Upper lobe of right lung (tissue), 1 donor: ENCODE measurements at regions not wholly inside any gene's neighbourhood (a gene's known extent, or its start where the extent isn't known, plus 50 kb on each side); places are given as distances from the start of the nearest gene placed in this dataset.

Experiments used
- ATAC-seq: fragments of 200-7000 bp; cut with Tn5 transposase; one replicate; pipeline ENCODE4 v1.9.1; 2020; ENCODE audit warnings: mild to moderate bottlenecking, moderate library complexity
- DNase-seq: peaks from one replicate; pipeline ENCODE4 v3.0.0-alpha.2; 2020
- H3K27ac ChIP-seq: fragments of 200-600 bp; one replicate; pipeline ENCODE4 v1.8.0; 2022
- H3K27me3 ChIP-seq: fragments of 200-600 bp; one replicate; pipeline ENCODE4 v1.8.0; 2022; ENCODE audit warnings: mild to moderate bottlenecking
- H3K36me3 ChIP-seq: fragments of 200-600 bp; one replicate; pipeline ENCODE4 v1.8.0; 2022
- H3K4me1 ChIP-seq: fragments of 200-600 bp; one replicate; pipeline ENCODE4 v1.8.0; 2022
- H3K4me3 ChIP-seq: fragments of 200-600 bp; one replicate; pipeline ENCODE4 v1.8.0; 2022; ENCODE audit warnings: mild to moderate bottlenecking
- H3K9me3 ChIP-seq: fragments of 200-600 bp; one replicate; pipeline ENCODE4 v1.8.0; 2022
- intact Hi-C: fragments of 100-400 bp; cut with DNase I; formaldehyde crosslinking; loops from one replicate; pipeline ENCODE4 v1.11.0; 2022
- TF ChIP-seq, protein P1 (sequence below): fragments of 200-600 bp; IDR thresholded peaks from one replicate; pipeline ENCODE4 v1.8.0; 2022; ENCODE audit warnings: antibody characterized with exemption
- donor health status: DM: no; HTN: yes; CAD: no; lungs with severe emphysema.

- H3K4me3 ChIP-seq, result no peak overlapping the region
- TF ChIP-seq, protein P1, sequence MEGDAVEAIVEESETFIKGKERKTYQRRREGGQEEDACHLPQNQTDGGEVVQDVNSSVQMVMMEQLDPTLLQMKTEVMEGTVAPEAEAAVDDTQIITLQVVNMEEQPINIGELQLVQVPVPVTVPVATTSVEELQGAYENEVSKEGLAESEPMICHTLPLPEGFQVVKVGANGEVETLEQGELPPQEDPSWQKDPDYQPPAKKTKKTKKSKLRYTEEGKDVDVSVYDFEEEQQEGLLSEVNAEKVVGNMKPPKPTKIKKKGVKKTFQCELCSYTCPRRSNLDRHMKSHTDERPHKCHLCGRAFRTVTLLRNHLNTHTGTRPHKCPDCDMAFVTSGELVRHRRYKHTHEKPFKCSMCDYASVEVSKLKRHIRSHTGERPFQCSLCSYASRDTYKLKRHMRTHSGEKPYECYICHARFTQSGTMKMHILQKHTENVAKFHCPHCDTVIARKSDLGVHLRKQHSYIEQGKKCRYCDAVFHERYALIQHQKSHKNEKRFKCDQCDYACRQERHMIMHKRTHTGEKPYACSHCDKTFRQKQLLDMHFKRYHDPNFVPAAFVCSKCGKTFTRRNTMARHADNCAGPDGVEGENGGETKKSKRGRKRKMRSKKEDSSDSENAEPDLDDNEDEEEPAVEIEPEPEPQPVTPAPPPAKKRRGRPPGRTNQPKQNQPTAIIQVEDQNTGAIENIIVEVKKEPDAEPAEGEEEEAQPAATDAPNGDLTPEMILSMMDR, result no peak
- no peaks in the 10 kb centered on the region for H3K4me1 ChIP-seq
- ATAC-seq (no peak), DNase-seq (no peak)
- no peak overlapping the region for H3K27ac ChIP-seq
- intact Hi-C loops, result no loop called here
- H3K27me3 ChIP-seq, result no peaks in the 10 kb centered on the region
- H3K36me3 ChIP-seq, result no peaks in the 10 kb centered on the region
- H3K9me3 ChIP-seq, result no peaks in the 10 kb centered on the region
Measured at GRCh38 chrX:155718972-155719586, 106.3 kb upstream of the TMLHE start.

DNA sequence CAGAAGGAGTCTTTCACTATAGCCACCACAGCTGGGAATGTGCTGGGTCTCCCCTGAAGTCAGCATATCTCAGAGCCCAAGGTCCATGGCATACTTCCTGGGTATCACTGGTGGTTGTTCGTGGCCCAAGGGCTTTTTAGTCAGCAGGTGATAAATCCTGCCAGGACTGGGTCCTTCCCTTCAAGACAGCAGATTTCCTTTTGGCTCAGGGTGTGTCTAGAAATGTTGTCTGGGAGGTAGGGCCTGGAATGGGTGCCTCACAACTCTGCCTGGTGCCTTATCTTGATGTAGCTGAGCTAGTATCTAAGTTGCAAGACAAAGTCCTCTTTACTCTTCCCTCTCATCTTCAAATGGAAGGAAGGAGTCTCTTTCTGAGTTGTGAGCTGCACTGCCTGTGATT lies 102.4 kb upstream of the TMLHE start:
- H3K36me3 ChIP-seq, result no peaks in the 10 kb centered on the region
- H3K9me3 ChIP-seq, result peaks cover 14% of the 10 kb centered on the region
- H3K4me1 ChIP-seq, result no peaks in the 10 kb centered on the region
- no peaks in the 10 kb centered on the region for H3K27me3 ChIP-seq
- no peak overlapping the region for H3K4me3 ChIP-seq
- no peak for DNase-seq
- ATAC-seq, result no peak
- intact Hi-C loops, result no loop called here
- H3K27ac ChIP-seq, result no peak overlapping the region
- TF ChIP-seq, protein P1, result no peak

DNA sequence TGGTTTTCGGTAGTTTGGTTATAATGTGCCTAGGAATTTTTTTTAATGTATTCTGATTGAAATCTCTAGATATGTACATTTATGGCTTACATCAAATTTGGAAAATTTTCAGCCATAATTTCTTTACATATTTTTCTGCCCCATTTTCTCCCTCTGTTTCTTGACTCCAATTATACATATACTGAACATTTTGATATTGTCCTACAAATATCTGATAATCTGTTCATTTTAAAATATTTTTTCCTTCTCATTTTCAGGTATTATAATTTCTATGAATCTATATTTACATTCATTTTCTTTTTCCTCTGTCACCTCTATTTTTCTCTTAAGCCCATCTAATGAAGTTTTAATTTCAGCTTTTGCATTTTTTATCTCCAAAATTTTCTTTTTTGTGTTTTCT lies 82.7 kb upstream of the TMLHE start:
- ATAC-seq (no peak), DNase-seq (no peak)
- TF ChIP-seq, protein P1, result no peak
- Histone ChIP-seq H3K4me1 (no peaks in the 10 kb centered on the region), H3K27me3 (no peaks in the 10 kb centered on the region), H3K9me3 (no peaks in the 10 kb centered on the region), H3K27ac (no peak overlapping the region), H3K4me3 (no peak overlapping the region), H3K36me3 (no peaks in the 10 kb centered on the region)
- intact Hi-C loops, result no loop called here

GRCh38 chrX:155694649-155695048 lies 81.9 kb upstream of the TMLHE start:
- Histone ChIP-seq H3K36me3 (no peaks in the 10 kb centered on the region), H3K27ac (no peak overlapping the region), H3K4me3 (no peak overlapping the region), H3K9me3 (no peaks in the 10 kb centered on the region), H3K27me3 (no peaks in the 10 kb centered on the region), H3K4me1 (no peaks in the 10 kb centered on the region)
- DNase-seq, result no peak
- ATAC-seq, result no peak
- intact Hi-C loops, result no loop called here
- TF ChIP-seq, protein P1, result no peak

- no peaks in the 10 kb centered on the region for H3K27me3 ChIP-seq
- H3K36me3 ChIP-seq, result no peaks in the 10 kb centered on the region
- no peaks in the 10 kb centered on the region for H3K9me3 ChIP-seq
- H3K4me3 ChIP-seq, result no peak overlapping the region
- DNase-seq (no peak), ATAC-seq (no peak)
- H3K27ac ChIP-seq, result no peak overlapping the region
- no peaks in the 10 kb centered on the region for H3K4me1 ChIP-seq
- intact Hi-C loops, result no loop called here
- TF ChIP-seq, protein P1, result no peak
Measured at GRCh38 chrX:155682834-155683233, 70.1 kb upstream of the TMLHE start.

DNA sequence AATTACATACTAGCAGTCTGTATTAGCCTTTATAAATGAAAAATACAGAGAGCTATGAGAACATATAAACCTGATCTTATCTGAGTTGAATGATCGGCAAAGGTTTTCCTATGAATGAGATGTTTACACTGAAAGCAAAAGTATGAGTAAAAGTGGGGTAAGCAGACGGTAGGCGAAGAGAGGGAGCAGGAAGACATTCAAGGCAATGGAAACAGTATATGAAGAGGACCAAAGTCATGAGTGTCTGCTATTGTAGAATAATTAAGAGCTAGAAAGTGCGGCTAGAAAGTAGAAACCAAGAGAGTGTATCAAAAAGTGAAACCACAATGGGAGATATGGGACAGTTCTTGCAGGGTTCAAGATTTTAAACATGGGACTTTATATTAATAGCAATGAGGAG lies 67.0 kb upstream of the TMLHE start:
- TF ChIP-seq, protein P1, result no peak
- no peak overlapping the region for H3K27ac ChIP-seq
- DNase-seq (no peak), ATAC-seq (no peak)
- H3K36me3 ChIP-seq, result no peaks in the 10 kb centered on the region
- H3K9me3 ChIP-seq, result no peaks in the 10 kb centered on the region
- H3K27me3 ChIP-seq, result no peaks in the 10 kb centered on the region
- H3K4me1 ChIP-seq, result no peaks in the 10 kb centered on the region
- intact Hi-C loops, result no loop called here
- H3K4me3 ChIP-seq, result no peak overlapping the region
